Transverse colon (tissue), 4 donors: ENCODE measurements at regions not wholly inside any gene's neighbourhood (a gene's known extent, or its start where the extent isn't known, plus 50 kb on each side); places are given as distances from the start of the nearest gene placed in this dataset.

Experiments
- DNase-seq: peaks from one replicate; pipeline ENCODE4 v3.0.0-alpha.2; 2019
- H3K27ac ChIP-seq, 4 donors: fragments of 200-600 bp; sonication (generic); 2 replicates each; pipeline ENCODE4 v1.5.1; 2016 to 2018; ENCODE audit warnings: inconsistent platforms in 4 of 4
- H3K27me3 ChIP-seq: fragments of 200-600 bp; sonication (generic); 2 replicates; pipeline ENCODE4 v1.5.1; 2017; ENCODE audit warnings: inconsistent platforms
- H3K36me3 ChIP-seq, 4 donors: fragments of 200-600 bp; sonication (generic); 2 replicates each; pipeline ENCODE4 v1.5.1; 2017 to 2019; ENCODE audit warnings: inconsistent platforms in 4 of 4
- H3K4me1 ChIP-seq, 4 donors: fragments of 200-600 bp; sonication (generic); 2 replicates each; pipeline ENCODE4 v1.5.1; 2017 to 2020; ENCODE audit warnings: inconsistent platforms in 4 of 4
- H3K4me3 ChIP-seq, 4 donors: fragments of 200-600 bp; sonication (generic); 1 replicate in 1 of 4; 2 replicates in 3 of 4; pipeline versions ENCODE4 v1.5.1 to v1.6.1; 2017 to 2019; ENCODE audit warnings: inconsistent platforms in 4 of 4
- H3K9me3 ChIP-seq, 2 donors: fragments of 200-600 bp; sonication (generic); 2 replicates each; pipeline ENCODE4 v1.5.1; 2017 to 2019; ENCODE audit warnings: inconsistent platforms in 2 of 2
- CTCF ChIP-seq, 5 experiments: fragments of 200-600 bp in 3 of 5; fragments of 450-650 bp in 2 of 5; sonication (generic) in 3 of 5; IDR thresholded peaks; 1 replicate in 2 of 5; 2 replicates in 3 of 5; pipeline ENCODE4 v1.5.1; 2016 to 2017; ENCODE audit warnings: antibody characterized with exemption in 5 of 5, inconsistent platforms in 3 of 5, mild to moderate bottlenecking in 2 of 5, moderate library complexity in 1 of 5
- EP300 ChIP-seq: sonication (generic); formaldehyde crosslinking; IDR thresholded peaks from one replicate; pipeline ENCODE4 v1.6.1; 2017; ENCODE audit warnings: antibody characterized with exemption, low read depth
- POLR2A ChIP-seq: fragments of 450-650 bp; IDR thresholded peaks from one replicate; pipeline ENCODE4 v1.6.1; 2016; ENCODE audit warnings: antibody characterized with exemption, mild to moderate bottlenecking, moderate library complexity
- POLR2AphosphoS5 ChIP-seq, 3 donors: sonication (generic); formaldehyde crosslinking; IDR thresholded peaks; one replicate each; pipeline ENCODE4 v1.6.1; 2016; ENCODE audit warnings: antibody characterized with exemption in 3 of 3
- WGBS, 2 donors: methylation state at CpG; one replicate each; pipeline ENCODE4 v1.1.5; 2018; ENCODE audit warnings: low coverage in 1 of 2; 5-methylcytosine and 5-hydroxymethylcytosine counted together
- in situ Hi-C, 4 donors: fragments of 200-750 bp; cut with MboI; loops; one replicate each; pipeline versions ENCODE4 v1.15.0 to v1.15.1; 2017; ENCODE audit warnings: low sequenced_read_pairs in 3 of 4, low pct_ligation_motif_present in 1 of 4, low pct_unique_long_range_greater_than_20kb in 1 of 4
- intact Hi-C: fragments of 100-400 bp; cut with DNase I; formaldehyde crosslinking; loops from one replicate; pipeline ENCODE4 v1.15.1; 2023; ENCODE audit warnings: low total_unique reads

GRCh38 chr20:60258255-60258863, 300.1 kb downstream of the CDH26 start:
- no peaks in the 10 kb centered on the region for H3K9me3 ChIP-seq
- H3K27ac ChIP-seq = no peak overlapping the region
- DNase-seq = no peak
- intact Hi-C loops = no loop called here
- H3K36me3 ChIP-seq = no peaks in the 10 kb centered on the region
- TF ChIP-seq POLR2AphosphoS5 (IDR thresholded peaks at IDR 0.05) (no peak), POLR2A (no peak), EP300 (no peak)
- H3K4me3 ChIP-seq = no peak overlapping the region
- 50 to 64% methylated on average over 2 to 6 of the region's 6 CpGs for WGBS, 2 donors
- in situ Hi-C loops = no loop called here
- no peaks in the 10 kb centered on the region for H3K4me1 ChIP-seq
- H3K27me3 ChIP-seq = no peaks in the 10 kb centered on the region

GRCh38 chr20:60261333-60261732, 303.1 kb downstream of the CDH26 start:
- in situ Hi-C loops = no loop called here

GRCh38 chr20:60262967-60263603, 304.9 kb downstream of the CDH26 start:
- DNase-seq = peak; percentile 22
- intact Hi-C loops = no loop called here
- H3K36me3 ChIP-seq = no peaks in the 10 kb centered on the region
- TF ChIP-seq POLR2A = no peak
- peak; percentile 36 to 52 (median 48) for TF ChIP-seq CTCF (IDR thresholded peaks at IDR 0.05)
- H3K4me3 ChIP-seq = no peak overlapping the region
- H3K4me1 ChIP-seq = no peaks in the 10 kb centered on the region
- in situ Hi-C loops = no loop called here
- WGBS, 2 donors = 25 to 30% methylated on average over 4 of the region's 4 CpGs
- H3K9me3 ChIP-seq = no peaks in the 10 kb centered on the region
- no peak overlapping the region for H3K27ac ChIP-seq
- H3K27me3 ChIP-seq = no peaks in the 10 kb centered on the region

More at GRCh38 chr20:60261333-60261732, 303.1 kb downstream of the CDH26 start:
- Histone ChIP-seq H3K9me3 (no peaks in the 10 kb centered on the region), H3K36me3 (no peaks in the 10 kb centered on the region), H3K4me3 (no peak overlapping the region), H3K27ac (no peak overlapping the region), H3K27me3 (no peaks in the 10 kb centered on the region), H3K4me1 (no peaks in the 10 kb centered on the region)
- no peak for TF ChIP-seq POLR2AphosphoS5 (IDR thresholded peaks at IDR 0.05)
- intact Hi-C loops = no loop called here
- 58 to 73% methylated on average over 3 to 4 of the region's 4 CpGs for WGBS, 2 donors
- no peak for DNase-seq

GRCh38 chr20:60263725-60264709, 305.8 kb downstream of the CDH26 start:
- Histone ChIP-seq H3K27ac (no peak overlapping the region), H3K4me1 (no peaks in the 10 kb centered on the region), H3K9me3 (no peaks in the 10 kb centered on the region), H3K36me3 (no peaks in the 10 kb centered on the region), H3K27me3 (no peaks in the 10 kb centered on the region), H3K4me3 (no peak overlapping the region)
- intact Hi-C loops (no loop called here), in situ Hi-C loops (no loop called here)
- DNase-seq = no peak
- WGBS, 2 donors = 52 to 64% methylated on average over 15 to 18 of the region's 18 CpGs
- TF ChIP-seq CTCF (IDR thresholded peaks at IDR 0.05) (no peak), EP300 (no peak), POLR2A (no peak), POLR2AphosphoS5 (IDR thresholded peaks at IDR 0.05) (no peak)

DNA sequence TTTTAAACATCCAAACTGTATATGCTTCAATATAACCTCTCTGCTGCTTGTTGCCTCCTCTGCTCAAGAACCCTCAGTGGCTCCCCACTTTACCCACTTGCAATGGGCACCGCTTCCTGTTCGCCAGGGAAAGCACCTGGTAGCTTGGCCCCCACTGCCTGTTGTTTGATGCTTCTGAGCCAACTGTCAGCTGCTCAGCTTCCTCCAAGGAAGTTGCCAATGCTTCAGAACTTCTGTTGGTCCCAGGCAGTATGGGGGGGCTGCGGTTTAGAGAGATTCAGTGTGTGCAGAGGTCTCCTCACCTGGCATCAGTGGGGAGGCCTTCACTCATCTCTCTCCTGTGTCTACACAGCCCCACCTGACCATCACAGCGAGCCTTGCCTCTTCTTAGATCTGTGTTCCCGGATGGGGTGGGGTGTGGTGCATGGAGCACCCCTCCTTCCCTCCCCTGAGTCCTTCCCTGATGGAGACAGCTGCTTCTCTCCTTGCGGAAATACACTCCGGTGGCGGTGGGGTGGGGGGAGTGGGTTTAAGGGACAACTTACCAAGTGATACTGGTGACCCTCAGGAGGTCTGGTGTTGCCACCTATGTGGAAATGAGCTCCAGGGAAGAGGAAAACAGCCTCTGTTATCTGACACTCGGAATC, 308.1 kb downstream of the CDH26 start:
- in situ Hi-C loops = no loop called here
- H3K4me3 ChIP-seq = no peak overlapping the region
- no peak overlapping the region for H3K27ac ChIP-seq
- H3K9me3 ChIP-seq = no peaks in the 10 kb centered on the region
- no peaks in the 10 kb centered on the region for H3K27me3 ChIP-seq
- intact Hi-C loops = no loop called here
- WGBS, 2 donors = 83% methylated on average over 9 of the region's 9 CpGs; no CpG with 5 or more reads in 1 of the 2 donors
- DNase-seq = no peak
- no peaks in the 10 kb centered on the region for H3K4me1 ChIP-seq
- no peaks in the 10 kb centered on the region for H3K36me3 ChIP-seq
- TF ChIP-seq CTCF (IDR thresholded peaks at IDR 0.05) = no peak
- no peak for TF ChIP-seq POLR2AphosphoS5 (IDR thresholded peaks at IDR 0.05)
- TF ChIP-seq POLR2A = no peak
- no peak for TF ChIP-seq EP300
